SK-N-SH treated with all-trans-retinoic acid at 6 μM for 48 hours (cell line): ENCODE measurements at regions not wholly inside any gene's neighbourhood (a gene's known extent, or its start where the extent isn't known, plus 50 kb on each side); places are given as distances from the start of the nearest gene placed in this dataset.

Experiments used
- ARNTL ChIP-seq: fragments of 450-650 bp; formaldehyde crosslinking; IDR thresholded peaks from 2 replicates; pipeline ENCODE4 v1.5.0; 2020; ENCODE audit warnings: low read depth, mild to moderate bottlenecking, moderate library complexity, borderline replicate concordance
- ZNF8 ChIP-seq: fragments of 450-650 bp; formaldehyde crosslinking; IDR thresholded peaks from 2 replicates; pipeline ENCODE4 v1.5.0; 2020; ENCODE audit warnings: mild to moderate bottlenecking, moderate library complexity

- TF ChIP-seq ZNF8 (CRISPR knock-in tag), result no peak
- no peak for TF ChIP-seq ARNTL (CRISPR knock-in tag)
Observed at GRCh38 chr5:116371935-116372334, 202.7 kb downstream of the SEMA6A start.
